IMR-90 (cell line): ENCODE measurements at regions not wholly inside any gene's neighbourhood (a gene's known extent, or its start where the extent isn't known, plus 50 kb on each side); places are given as distances from the start of the nearest gene placed in this dataset.

Source experiments
- ATAC-seq: fragments of 200-7000 bp; cut with Tn5 transposase; 2 replicates; pipeline ENCODE4 v1.9.1; 2020; ENCODE audit warnings: low read depth, mild to moderate bottlenecking, moderate library complexity
- BruUV-seq: library from RNA; stranded (reverse); fragments of 400-500 nt; replicated peaks from 2 replicates; lab custom pipeline; 2021; lab: Mats Ljungman, UMichigan
- CTCF ChIA-PET: fragments of 300-600 bp; formaldehyde crosslinking; extraction: SDS; loops from one replicate; lab custom pipeline; 2021; ENCODE audit warnings: antibody characterized with exemption; lab: Yijun Ruan, JAX
- POLR2A ChIA-PET: fragments of 300-600 bp; sonication (Branson Sonifier 250); formaldehyde crosslinking; loops from one replicate; lab custom pipeline; 2022; ENCODE audit warnings: antibody characterized with exemption; ENCODE audit not compliant: unreplicated experiment; lab: Charles Lee
- DNase-seq: peaks from one replicate; pipeline ENCODE4 v3.0.0; 2013
- H2AFZ ChIP-seq: replicated peaks from 2 replicates; pipeline ENCODE3; 2013; ENCODE audit warnings: low read length, mild to moderate bottlenecking; ENCODE audit not compliant: poor library complexity
- H2AK5ac ChIP-seq: 2 replicates; pipeline ENCODE4 v1.6.1; 2013; ENCODE audit warnings: low read depth, low read length, inconsistent platforms
- H2AK9ac ChIP-seq: replicated peaks from 2 replicates; pipeline ENCODE3; 2013; ENCODE audit warnings: mild to moderate bottlenecking, low read depth, low read length, moderate library complexity; ENCODE audit not compliant: poor library complexity
- H2BK120ac ChIP-seq: 2 replicates; pipeline ENCODE4 v1.6.1; 2013; ENCODE audit warnings: low read depth, low read length, inconsistent platforms
- H2BK15ac ChIP-seq: 3 replicates; pipeline ENCODE4 v1.6.1; 2013; ENCODE audit warnings: low read depth, low read length, inconsistent platforms
- H2BK20ac ChIP-seq: 2 replicates; pipeline ENCODE4 v1.6.1; 2013; ENCODE audit warnings: low read depth, mild to moderate bottlenecking, inconsistent platforms, low read length, moderate library complexity
- H2BK5ac ChIP-seq: 2 replicates; pipeline ENCODE4 v1.6.1; 2013; ENCODE audit warnings: mild to moderate bottlenecking, low read depth, low read length, inconsistent platforms; ENCODE audit not compliant: poor library complexity, severe bottlenecking
- H3K14ac ChIP-seq: replicated peaks from 2 replicates; pipeline ENCODE4 v1.6.1; 2013; ENCODE audit warnings: low read depth, low read length, inconsistent platforms
- H3K18ac ChIP-seq: 2 replicates; pipeline ENCODE4 v1.6.1; 2013; ENCODE audit warnings: low read depth, low read length, control low read depth
- H3K23ac ChIP-seq: 2 replicates; pipeline ENCODE4 v1.6.1; 2013; ENCODE audit warnings: low read depth, low read length, inconsistent platforms
- H3K27ac ChIP-seq: 2 replicates; pipeline ENCODE4 v1.5.1; 2013; ENCODE audit warnings: mild to moderate bottlenecking, control low read depth, low read length; ENCODE audit not compliant: insufficient read depth
- H3K27me3 ChIP-seq: 2 replicates; pipeline ENCODE4 v1.6.1; 2013; ENCODE audit warnings: low read length; ENCODE audit not compliant: control insufficient read depth, insufficient read depth
- H3K36me3 ChIP-seq: 2 replicates; pipeline ENCODE4 v1.6.1; 2013; ENCODE audit warnings: low read length, mixed read lengths; ENCODE audit not compliant: control insufficient read depth, insufficient read depth
- H3K4ac ChIP-seq: 2 replicates; pipeline ENCODE4 v1.6.1; 2013; ENCODE audit warnings: low read depth, low read length, inconsistent platforms
- H3K4me1 ChIP-seq: 2 replicates; pipeline ENCODE4 v1.6.1; 2013; ENCODE audit warnings: low read length, mixed read lengths; ENCODE audit not compliant: control insufficient read depth, insufficient read depth
- H3K4me2 ChIP-seq: 2 replicates; pipeline ENCODE4 v1.6.1; 2013; ENCODE audit warnings: low read depth, mild to moderate bottlenecking, control low read depth, low read length, moderate library complexity
- H3K4me3 ChIP-seq: 2 replicates; pipeline ENCODE4 v1.5.1; 2013; ENCODE audit warnings: low read depth, mild to moderate bottlenecking, control low read depth, low read length, moderate library complexity; ENCODE audit not compliant: insufficient read depth
- H3K56ac ChIP-seq: 2 replicates; pipeline ENCODE4 v1.6.1; 2013; ENCODE audit warnings: low read length, inconsistent platforms; ENCODE audit not compliant: insufficient read depth; ENCODE audit errors: extremely low read depth
- H3K79me1 ChIP-seq, 2 experiments: 2 replicates each; pipeline ENCODE4 v1.6.1; 2013; ENCODE audit warnings: low read length in 2 of 2, inconsistent platforms in 1 of 2, low read depth in 1 of 2
- H3K9ac ChIP-seq: 2 replicates; pipeline ENCODE4 v1.6.1; 2013; ENCODE audit warnings: low read depth, low read length, control low read depth
- H3K9me1 ChIP-seq: 2 replicates; pipeline ENCODE4 v1.6.1; 2013; ENCODE audit warnings: low read length, inconsistent platforms; ENCODE audit not compliant: insufficient read depth
- H3K9me3 ChIP-seq: 2 replicates; pipeline ENCODE4 v1.6.1; 2013; ENCODE audit warnings: low read length; ENCODE audit not compliant: control insufficient read depth, insufficient read depth
- H4K20me1 ChIP-seq: 2 replicates; pipeline ENCODE4 v1.6.1; 2013; ENCODE audit warnings: low read length, inconsistent platforms; ENCODE audit not compliant: insufficient read depth
- H4K5ac ChIP-seq: 2 replicates; pipeline ENCODE4 v1.6.1; 2013; ENCODE audit warnings: mild to moderate bottlenecking, low read depth, low read length, control low read depth
- H4K8ac ChIP-seq, 2 experiments: 2 replicates each; pipeline ENCODE4 v1.6.1; 2013; ENCODE audit warnings: low read depth in 2 of 2, low read length in 2 of 2, control low read depth in 1 of 2, inconsistent platforms in 1 of 2
- H4K91ac ChIP-seq: 2 replicates; pipeline ENCODE4 v1.6.1; 2013; ENCODE audit warnings: low read depth, low read length, inconsistent platforms; ENCODE audit not compliant: insufficient read depth
- BHLHE40 ChIP-seq: fragments of 150-350 bp; IDR thresholded peaks from 2 replicates; pipeline ENCODE4 v1.6.1; 2016; ENCODE audit warnings: mild to moderate bottlenecking, low read depth, low read length
- CHD1 ChIP-seq: IDR thresholded peaks from 2 replicates; pipeline ENCODE4 v1.6.1; 2012; ENCODE audit warnings: low read depth, low read length, improper control_type of control experiment
- ELK1 ChIP-seq: fragments of 150-350 bp; IDR thresholded peaks from 2 replicates; pipeline ENCODE4 v1.6.1; 2016; ENCODE audit warnings: low read depth, mild to moderate bottlenecking, low read length, moderate library complexity, borderline replicate concordance
- FOS ChIP-seq: fragments of 150-350 bp; IDR thresholded peaks from 2 replicates; pipeline ENCODE4 v1.6.1; 2016; ENCODE audit warnings: low read depth, low read length
- MAZ ChIP-seq: IDR thresholded peaks from 2 replicates; pipeline ENCODE4 v1.6.1; 2012; ENCODE audit warnings: low read depth, mild to moderate bottlenecking, low read length, improper control_type of control experiment, moderate library complexity, borderline replicate concordance
- POLR2A ChIP-seq: IDR thresholded peaks from 2 replicates; pipeline ENCODE4 v1.6.1; 2012; ENCODE audit warnings: mild to moderate bottlenecking, low read depth, low read length
- RCOR1 ChIP-seq: IDR thresholded peaks from 2 replicates; pipeline ENCODE4 v1.6.1; 2012; ENCODE audit warnings: mild to moderate bottlenecking, low read length, improper control_type of control experiment; ENCODE audit not compliant: insufficient replicate concordance
- RFX5 ChIP-seq: IDR thresholded peaks from 2 replicates; pipeline ENCODE4 v1.8.0; 2012; ENCODE audit warnings: low read depth, mild to moderate bottlenecking, low read length, moderate library complexity
- SMC3 ChIP-seq: fragments of 150-350 bp; IDR thresholded peaks from 2 replicates; pipeline ENCODE4 v1.6.1; 2016; ENCODE audit warnings: low read depth, mild to moderate bottlenecking, antibody characterized with exemption, low read length, moderate library complexity
- USF2 ChIP-seq: fragments of 150-350 bp; IDR thresholded peaks from 2 replicates; pipeline ENCODE4 v1.6.1; 2017; ENCODE audit warnings: mild to moderate bottlenecking, antibody characterized with exemption, low read length, low read depth
- WGBS, 2 experiments: methylation state at CpG; one replicate each; pipeline versions ENCODE4 v1.1.5 to v1.1.7; 2013; ENCODE audit warnings: missing lambda C conversion rate in 2 of 2; ENCODE audit not compliant: insufficient read length in 1 of 2; ENCODE audit errors: extremely low coverage in 2 of 2; 5-methylcytosine and 5-hydroxymethylcytosine counted together
- dilution Hi-C: fragments of 300-500 bp; cut with HindIII; formaldehyde crosslinking; loops from one replicate; pipeline ENCODE4 v1.14.3; 2018; ENCODE audit warnings: low sequenced_read_pairs; ENCODE audit not compliant: unreplicated experiment
- in situ Hi-C: fragments of 300-500 bp; cut with MboI; formaldehyde crosslinking; loops from 3 replicates; pipeline ENCODE4 v1.14.3; 2019; ENCODE audit warnings: low sequenced_read_pairs, inconsistent platforms, mixed read lengths
- intact Hi-C: fragments of 100-400 bp; cut with micrococcal nuclease; formaldehyde crosslinking; loops from 2 replicates; pipeline ENCODE4 v1.10.0; 2022

GRCh38 chr5:38621840-38622437 is 65.5 kb upstream of the LIFR start:
- no TSS peak for BruUV-seq
- no peaks in the 10 kb centered on the region for H3K79me1 ChIP-seq
- H2AK9ac ChIP-seq = no peak overlapping the region
- H2BK20ac ChIP-seq = no peak overlapping the region
- ChIA-PET CTCF (interaction anchor here (0.7 kb wide), 1 partner anchor 11 kb away, joined by 3 read pairs; no protein-coding TSS in a partner anchor), POLR2A (no interaction called here)
- no peak overlapping the region for H3K23ac ChIP-seq
- no peak overlapping the region for H2BK5ac ChIP-seq
- H2AK5ac ChIP-seq = no peak overlapping the region
- no peak for DNase-seq
- H4K20me1 ChIP-seq = no peaks in the 10 kb centered on the region
- H3K4me1 ChIP-seq = no peaks in the 10 kb centered on the region
- in situ Hi-C loops (no loop called here), intact Hi-C loops (no loop called here), dilution Hi-C loops (no loop called here)
- H3K9me3 ChIP-seq = no peaks in the 10 kb centered on the region
- no peak overlapping the region for H3K14ac ChIP-seq
- no peak overlapping the region for H4K5ac ChIP-seq
- H3K9me1 ChIP-seq = no peaks in the 10 kb centered on the region
- no peak overlapping the region for H2BK120ac ChIP-seq
- no peak overlapping the region for H3K4ac ChIP-seq
- WGBS, 2 experiments = no CpG with 5 or more reads among the region's 3 CpGs
- H4K91ac ChIP-seq = no peak overlapping the region
- H3K4me2 ChIP-seq = no peak overlapping the region
- no peak overlapping the region for H3K18ac ChIP-seq
- H3K27me3 ChIP-seq = no peaks in the 10 kb centered on the region
- no peak for TF ChIP-seq RCOR1
- TF ChIP-seq RFX5 = no peak
- no peak for TF ChIP-seq POLR2A
- no peak for TF ChIP-seq MAZ
- TF ChIP-seq ELK1 = no peak
- TF ChIP-seq BHLHE40 = no peak
- TF ChIP-seq SMC3 = no peak
- TF ChIP-seq USF2 = no peak
- TF ChIP-seq FOS = no peak
- TF ChIP-seq CHD1 = no peak
- H2BK15ac ChIP-seq = no peak overlapping the region
- no peak overlapping the region for H3K4me3 ChIP-seq
- no peak for ATAC-seq
- H3K36me3 ChIP-seq = no peaks in the 10 kb centered on the region
- no peak overlapping the region for H3K56ac ChIP-seq
- H3K9ac ChIP-seq = no peak overlapping the region
- H2AFZ ChIP-seq = no peak overlapping the region
- no peak overlapping the region for H4K8ac ChIP-seq
- no peak overlapping the region for H3K27ac ChIP-seq
